H9 (cell line): ENCODE measurements at regions not wholly inside any gene's neighbourhood (a gene's known extent, or its start where the extent isn't known, plus 50 kb on each side); places are given as distances from the start of the nearest gene placed in this dataset.

Experiments
- DNase-seq: peaks from one replicate; pipeline ENCODE4 v3.0.0-alpha.2; 2017
- H2AFZ ChIP-seq: one replicate; pipeline ENCODE4 v1.6.1; 2013; ENCODE audit warnings: mild to moderate bottlenecking, low read length, control low read depth, moderate library complexity
- H2AK5ac ChIP-seq: 2 replicates; pipeline ENCODE4 v1.6.1; 2013; ENCODE audit warnings: low read length, control low read depth, mixed read lengths; ENCODE audit not compliant: insufficient read length
- H2BK120ac ChIP-seq: one replicate; pipeline ENCODE4 v1.6.1; 2013; ENCODE audit warnings: low read depth, mild to moderate bottlenecking, low read length, control low read depth, inconsistent platforms; ENCODE audit not compliant: poor library complexity, severe bottlenecking
- H2BK12ac ChIP-seq: 2 replicates; pipeline ENCODE4 v1.6.1; 2013; ENCODE audit warnings: low read length, control low read depth, mixed read lengths, low read depth; ENCODE audit not compliant: insufficient read length
- H2BK15ac ChIP-seq: 2 replicates; pipeline ENCODE4 v1.6.1; 2013; ENCODE audit warnings: low read depth, low read length, control low read depth
- H2BK20ac ChIP-seq: one replicate; pipeline ENCODE4 v1.6.1; 2013; ENCODE audit warnings: low read depth, mild to moderate bottlenecking, low read length, control low read depth, inconsistent platforms; ENCODE audit not compliant: poor library complexity, severe bottlenecking
- H2BK5ac ChIP-seq: 2 replicates; pipeline ENCODE4 v1.6.1; 2013; ENCODE audit warnings: low read length, control low read depth, mixed read lengths; ENCODE audit not compliant: insufficient read length
- H3K14ac ChIP-seq: 2 replicates; pipeline ENCODE4 v1.6.1; 2013; ENCODE audit warnings: low read length, control low read depth; ENCODE audit not compliant: insufficient read depth
- H3K18ac ChIP-seq: 2 replicates; pipeline ENCODE4 v1.6.1; 2013; ENCODE audit warnings: low read depth, mild to moderate bottlenecking, mixed read lengths, low read length, control low read depth; ENCODE audit not compliant: insufficient read length
- H3K23ac ChIP-seq: 2 replicates; pipeline ENCODE4 v1.6.1; 2013; ENCODE audit warnings: low read length, control low read depth, mixed read lengths, low read depth; ENCODE audit not compliant: insufficient read length
- H3K23me2 ChIP-seq: 2 replicates; pipeline ENCODE4 v1.6.1; 2013; ENCODE audit warnings: low read depth, mild to moderate bottlenecking, mixed read lengths, low read length, control low read depth; ENCODE audit not compliant: insufficient read length, poor library complexity, severe bottlenecking
- H3K27ac ChIP-seq: 2 replicates; pipeline ENCODE4 v1.5.1; 2013; ENCODE audit warnings: low read length, control low read depth, mixed read lengths, low read depth; ENCODE audit not compliant: insufficient read length
- H3K27me3 ChIP-seq: 2 replicates; pipeline ENCODE4 v1.6.1; 2013; ENCODE audit warnings: low read length, control low read depth, inconsistent platforms; ENCODE audit not compliant: insufficient read depth
- H3K4ac ChIP-seq: 2 replicates; pipeline ENCODE4 v1.6.1; 2013; ENCODE audit warnings: low read depth, mild to moderate bottlenecking, control low read depth, inconsistent platforms, low read length, moderate library complexity
- H3K4me1 ChIP-seq: 2 replicates; pipeline ENCODE4 v1.6.1; 2013; ENCODE audit warnings: low read length, control low read depth, inconsistent platforms; ENCODE audit not compliant: insufficient read depth
- H3K4me2 ChIP-seq: 2 replicates; pipeline ENCODE4 v1.6.1; 2013; ENCODE audit warnings: low read length, control low read depth, mixed read lengths; ENCODE audit not compliant: insufficient read length, insufficient read depth
- H3K56ac ChIP-seq: 2 replicates; pipeline ENCODE4 v1.6.1; 2013; ENCODE audit warnings: low read depth, mild to moderate bottlenecking, mixed read lengths, low read length, control low read depth; ENCODE audit not compliant: insufficient read length
- H3K79me1 ChIP-seq: 2 replicates; pipeline ENCODE4 v1.6.1; 2013; ENCODE audit warnings: low read depth, mild to moderate bottlenecking, moderate library complexity, low read length, control low read depth, inconsistent platforms; ENCODE audit not compliant: insufficient read depth, poor library complexity, severe bottlenecking
- H3K79me2 ChIP-seq: 2 replicates; pipeline ENCODE4 v1.6.1; 2013; ENCODE audit warnings: low read length, control low read depth, inconsistent platforms; ENCODE audit not compliant: insufficient read depth
- H3K9ac ChIP-seq: 2 replicates; pipeline ENCODE4 v1.6.1; 2013; ENCODE audit warnings: low read length, control low read depth, mixed read lengths; ENCODE audit not compliant: insufficient read length; ENCODE audit errors: extremely low read depth
- H3K9me3 ChIP-seq: one replicate; pipeline ENCODE4 v1.6.1; 2013; ENCODE audit warnings: low read depth, low read length, inconsistent platforms; ENCODE audit not compliant: control insufficient read depth
- H3T11ph ChIP-seq: one replicate; pipeline ENCODE4 v1.6.1; 2013; ENCODE audit warnings: mild to moderate bottlenecking, low read length, control low read depth, inconsistent platforms
- H4K20me1 ChIP-seq: one replicate; pipeline ENCODE4 v1.6.1; 2013; ENCODE audit not compliant: control insufficient read depth, insufficient read length, insufficient read depth
- H4K5ac ChIP-seq: 2 replicates; pipeline ENCODE4 v1.6.1; 2013; ENCODE audit warnings: low read depth, mild to moderate bottlenecking, mixed read lengths, low read length, control low read depth; ENCODE audit not compliant: insufficient read length
- H4K8ac ChIP-seq: replicated peaks from 2 replicates; pipeline ENCODE4 v1.6.1; 2013; ENCODE audit warnings: low read length, control low read depth, mixed read lengths, low read depth; ENCODE audit not compliant: insufficient read length
- H4K91ac ChIP-seq: 2 replicates; pipeline ENCODE4 v1.6.1; 2013; ENCODE audit warnings: low read depth, mild to moderate bottlenecking, moderate library complexity, mixed read lengths, low read length, control low read depth; ENCODE audit not compliant: insufficient read length
- H3K27ac Mint-ChIP-seq, 3 experiments: 2 replicates in 2 of 3; 3 replicates in 1 of 3; pipeline ENCODE4 v1.8.0; 2020 to 2021; ENCODE audit warnings: mixed read lengths in 3 of 3, mild to moderate bottlenecking in 1 of 3, moderate library complexity in 1 of 3
- H3K27me3 Mint-ChIP-seq: 2 replicates; pipeline ENCODE4 v1.8.0; 2021; ENCODE audit warnings: low read depth, mild to moderate bottlenecking, moderate library complexity, mixed read lengths
- H3K36me3 Mint-ChIP-seq, 3 experiments: 2 replicates in 2 of 3; 3 replicates in 1 of 3; pipeline ENCODE4 v1.8.0; 2020 to 2021; ENCODE audit warnings: low read depth in 3 of 3, mixed read lengths in 3 of 3; ENCODE audit not compliant: insufficient read depth in 1 of 3
- H3K4me1 Mint-ChIP-seq, 2 experiments: 2 replicates each; pipeline ENCODE4 v1.8.0; 2020; ENCODE audit warnings: mixed read lengths in 2 of 2
- H3K4me3 Mint-ChIP-seq, 2 experiments: 2 replicates in 1 of 2; 3 replicates in 1 of 2; pipeline ENCODE4 v1.8.0; 2020 to 2021; ENCODE audit warnings: mild to moderate bottlenecking in 2 of 2, mixed read lengths in 2 of 2, moderate library complexity in 1 of 2
- H3K9me3 Mint-ChIP-seq, 2 experiments: 2 replicates in 1 of 2; 3 replicates in 1 of 2; pipeline ENCODE4 v1.8.0; 2020; ENCODE audit warnings: mild to moderate bottlenecking in 2 of 2, mixed read lengths in 2 of 2, moderate library complexity in 1 of 2
- CTCF ChIP-seq: fragments of 200-600 bp; sonication (generic); conservative IDR thresholded peaks from 3 replicates; pipeline ENCODE4 v1.8.0; 2021; ENCODE audit warnings: antibody characterized with exemption, mild to moderate bottlenecking
- WGBS: extraction: QIAGEN DNeasy Blood & Tissue Kit; methylation state at CpG from one replicate; pipeline ENCODE4 v1.1.7; 2013; ENCODE audit warnings: missing lambda C conversion rate, low lambda C conversion rate, mixed read lengths; ENCODE audit not compliant: insufficient read length; ENCODE audit errors: extremely low coverage; 5-methylcytosine and 5-hydroxymethylcytosine counted together

GRCh38 chrX:104347860-104348259 is 93.1 kb upstream of the ESX1 start:
- H3K56ac ChIP-seq: no peak overlapping the region
- no peak overlapping the region for H3K4ac ChIP-seq
- H3K4me3 Mint-ChIP-seq: no peak overlapping the region
- H3K36me3 Mint-ChIP-seq: peaks cover 0 to 2% (median 0%) of the 10 kb centered on the region in 3 experiments; a peak in 1 of 7 replicates
- no peak overlapping the region for H3K27ac Mint-ChIP-seq
- H3K23me2 ChIP-seq: no peaks in the 10 kb centered on the region
- no peak overlapping the region for H2AFZ ChIP-seq
- H3K79me1 ChIP-seq: no peaks in the 10 kb centered on the region
- TF ChIP-seq CTCF: no peak
- no peak overlapping the region for H3K18ac ChIP-seq
- H3K23ac ChIP-seq: no peak overlapping the region
- no peak overlapping the region for H4K91ac ChIP-seq
- no peak overlapping the region for H2BK12ac ChIP-seq
- H4K5ac ChIP-seq: no peak overlapping the region
- DNase-seq: no peak
- no peak overlapping the region for H2BK20ac ChIP-seq
- H3K9ac ChIP-seq: no peak overlapping the region
- H2AK5ac ChIP-seq: no peak overlapping the region
- no peak overlapping the region for H2BK5ac ChIP-seq
- H3K4me1 ChIP-seq: no peaks in the 10 kb centered on the region
- H2BK15ac ChIP-seq: no peak overlapping the region
- WGBS: no CpG with 5 or more reads among the region's 4 CpGs
- peaks cover 4% of the 10 kb centered on the region for H3K27me3 Mint-ChIP-seq
- H3K9me3 Mint-ChIP-seq: peaks cover 0 to 44% of the 10 kb centered on the region in 2 experiments; a peak in 2 of 5 replicates
- H3T11ph ChIP-seq: no peak overlapping the region
- H3K27me3 ChIP-seq: no peaks in the 10 kb centered on the region
- H3K9me3 ChIP-seq: no peaks in the 10 kb centered on the region
- H2BK120ac ChIP-seq: no peak overlapping the region
- no peak overlapping the region for H3K27ac ChIP-seq
- H3K4me1 Mint-ChIP-seq: peaks cover 5 to 7% of the 10 kb centered on the region in 2 experiments; a peak in 2 of 4 replicates
- no peak overlapping the region for H3K14ac ChIP-seq
- no peaks in the 10 kb centered on the region for H3K79me2 ChIP-seq
- H4K8ac ChIP-seq: no peak overlapping the region
- H3K4me2 ChIP-seq: no peak overlapping the region
- H4K20me1 ChIP-seq: no peaks in the 10 kb centered on the region
